ENCODE measurements at regions not wholly inside any gene's neighbourhood (a gene's known extent, or its start where the extent isn't known, plus 50 kb on each side); places are given as distances from the start of the nearest gene placed in this dataset.

GRCh38 chr12:102539651-102540553, 59.5 kb upstream of the IGF1 start:
- DNase-seq (ENCODE audit: low read depth, low spot score), result no peak

- no peak for DNase-seq (ENCODE audit: low read depth, low spot score)
Measured at GRCh38 chr12:102535306-102535705, 54.9 kb upstream of the IGF1 start.

DNA sequence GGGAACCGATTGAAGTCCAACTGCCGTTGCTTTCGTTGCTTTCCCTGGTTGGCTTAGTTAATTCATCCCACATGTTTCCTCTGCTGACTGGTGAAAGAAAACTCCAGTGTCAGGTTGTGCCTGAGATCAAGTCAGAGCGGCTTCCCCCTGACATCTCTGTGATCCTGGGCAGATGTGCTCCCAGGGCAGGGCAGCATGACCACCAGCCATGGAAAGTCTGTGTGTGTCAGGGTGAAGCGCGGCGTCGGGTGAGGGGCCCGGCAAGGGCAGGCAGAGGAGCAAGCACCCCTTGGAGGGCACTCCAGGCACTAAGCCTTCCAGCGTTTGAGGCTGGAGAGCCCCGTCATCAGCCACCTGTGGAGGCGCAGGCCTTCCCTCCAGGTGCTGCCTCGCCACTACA, 54.5 kb upstream of the IGF1 start:
- no peak for DNase-seq (ENCODE audit: low read depth, low spot score)

- no peak for DNase-seq (ENCODE audit: low read depth, low spot score)
Measured at GRCh38 chr12:102533483-102534215, 53.3 kb upstream of the IGF1 start.

All from smooth muscle cell of the brain vasculature (primary cell).